ENCODE measurements at regions not wholly inside any gene's neighbourhood (a gene's known extent, or its start where the extent isn't known, plus 50 kb on each side); places are given as distances from the start of the nearest gene placed in this dataset.

DNA sequence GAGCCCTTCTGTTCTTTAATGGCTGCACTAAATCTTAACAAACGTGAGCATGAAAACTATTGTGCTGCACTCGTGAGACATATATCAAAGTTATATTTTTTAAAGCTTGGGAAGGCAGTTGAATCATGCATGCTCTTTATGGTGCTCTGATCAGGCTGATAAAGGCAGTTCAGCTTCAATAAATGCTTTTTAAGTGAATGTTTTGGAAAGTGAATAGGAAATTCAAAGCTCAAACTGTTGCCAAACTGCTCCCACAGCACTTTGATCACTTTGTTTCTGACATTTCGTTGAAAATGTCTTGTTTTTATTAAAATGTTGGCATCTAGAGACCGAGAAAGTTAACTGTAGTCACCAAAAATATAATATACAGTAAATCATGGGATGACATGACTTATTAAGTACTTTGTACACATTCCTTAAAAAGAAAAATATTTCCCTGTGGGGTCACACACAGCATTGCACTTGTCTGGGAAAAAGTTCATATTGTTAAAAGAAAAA is 625.7 kb upstream of the PCDH9 start:
- Histone ChIP-seq H3K27me3 (ENCODE audit: low read depth) (no peaks in the 10 kb centered on the region), H3K4me1 (no peaks in the 10 kb centered on the region), H3K27ac (replicated peaks) (no peak overlapping the region), H3K9me3 (replicated peaks) (peaks cover 2% of the 10 kb centered on the region), H3K36me3 (no peaks in the 10 kb centered on the region), H3K4me3 (no peak overlapping the region)
- intact Hi-C loops (cut with micrococcal nuclease), result no loop called here
- TF ChIP-seq, protein P1, sequence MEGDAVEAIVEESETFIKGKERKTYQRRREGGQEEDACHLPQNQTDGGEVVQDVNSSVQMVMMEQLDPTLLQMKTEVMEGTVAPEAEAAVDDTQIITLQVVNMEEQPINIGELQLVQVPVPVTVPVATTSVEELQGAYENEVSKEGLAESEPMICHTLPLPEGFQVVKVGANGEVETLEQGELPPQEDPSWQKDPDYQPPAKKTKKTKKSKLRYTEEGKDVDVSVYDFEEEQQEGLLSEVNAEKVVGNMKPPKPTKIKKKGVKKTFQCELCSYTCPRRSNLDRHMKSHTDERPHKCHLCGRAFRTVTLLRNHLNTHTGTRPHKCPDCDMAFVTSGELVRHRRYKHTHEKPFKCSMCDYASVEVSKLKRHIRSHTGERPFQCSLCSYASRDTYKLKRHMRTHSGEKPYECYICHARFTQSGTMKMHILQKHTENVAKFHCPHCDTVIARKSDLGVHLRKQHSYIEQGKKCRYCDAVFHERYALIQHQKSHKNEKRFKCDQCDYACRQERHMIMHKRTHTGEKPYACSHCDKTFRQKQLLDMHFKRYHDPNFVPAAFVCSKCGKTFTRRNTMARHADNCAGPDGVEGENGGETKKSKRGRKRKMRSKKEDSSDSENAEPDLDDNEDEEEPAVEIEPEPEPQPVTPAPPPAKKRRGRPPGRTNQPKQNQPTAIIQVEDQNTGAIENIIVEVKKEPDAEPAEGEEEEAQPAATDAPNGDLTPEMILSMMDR (IDR thresholded peaks at IDR 0.05; ENCODE audit: borderline replicate concordance), result no peak
- DNase-seq, result no peak

DNA sequence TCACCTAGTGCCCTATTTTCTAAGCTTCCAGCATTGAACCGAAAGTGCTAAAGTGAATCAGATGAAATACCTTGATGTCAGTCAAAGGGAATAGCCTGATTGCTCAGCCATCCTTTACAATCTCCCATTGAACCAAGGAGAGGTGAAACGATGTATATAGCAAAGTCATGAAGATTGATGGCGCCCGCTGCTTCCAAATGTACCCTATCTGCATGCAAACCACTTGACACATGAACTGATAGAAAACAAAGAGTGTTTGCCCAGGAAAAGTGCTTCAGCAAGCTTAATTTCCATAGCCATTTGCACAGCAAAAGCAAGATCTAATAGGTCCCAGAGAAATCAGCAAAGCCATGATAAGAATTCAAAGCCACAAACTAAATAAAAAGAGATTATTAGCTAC is 624.9 kb upstream of the PCDH9 start:
- Histone ChIP-seq H3K27me3 (ENCODE audit: low read depth) (no peaks in the 10 kb centered on the region), H3K36me3 (no peaks in the 10 kb centered on the region), H3K4me1 (no peaks in the 10 kb centered on the region), H3K4me3 (no peak overlapping the region), H3K27ac (replicated peaks) (no peak overlapping the region), H3K9me3 (replicated peaks) (peaks cover 5% of the 10 kb centered on the region)
- intact Hi-C loops (cut with micrococcal nuclease), result no loop called here
- TF ChIP-seq, protein P1 (IDR thresholded peaks at IDR 0.05; ENCODE audit: borderline replicate concordance), result no peak
- no peak for DNase-seq

DNA sequence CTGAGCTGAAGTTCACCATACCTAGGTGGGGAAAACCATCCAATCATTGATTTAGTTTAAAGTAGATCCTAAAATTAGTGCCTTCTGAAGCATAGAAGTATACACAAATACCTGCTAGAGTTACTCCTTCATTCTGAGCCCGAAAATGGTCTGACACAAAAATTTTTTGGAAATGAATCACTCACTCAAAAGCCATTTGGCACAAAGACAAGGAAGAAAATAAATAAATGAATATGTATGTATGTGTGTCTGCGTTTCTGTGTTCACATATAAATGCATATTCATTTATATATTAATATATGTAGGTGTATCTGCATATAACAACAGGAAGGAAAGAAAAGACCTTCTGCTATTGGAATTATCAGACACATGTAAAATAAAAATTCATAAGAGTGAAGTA is 614.4 kb upstream of the PCDH9 start:
- Histone ChIP-seq H3K27ac (replicated peaks) (no peak overlapping the region), H3K36me3 (no peaks in the 10 kb centered on the region), H3K4me1 (no peaks in the 10 kb centered on the region), H3K27me3 (ENCODE audit: low read depth) (no peaks in the 10 kb centered on the region), H3K9me3 (replicated peaks) (peaks cover 15% of the 10 kb centered on the region), H3K4me3 (no peak overlapping the region)
- intact Hi-C loops (cut with micrococcal nuclease), result no loop called here
- TF ChIP-seq, protein P1 (IDR thresholded peaks at IDR 0.05; ENCODE audit: borderline replicate concordance), result no peak
- no peak for DNase-seq

DNA sequence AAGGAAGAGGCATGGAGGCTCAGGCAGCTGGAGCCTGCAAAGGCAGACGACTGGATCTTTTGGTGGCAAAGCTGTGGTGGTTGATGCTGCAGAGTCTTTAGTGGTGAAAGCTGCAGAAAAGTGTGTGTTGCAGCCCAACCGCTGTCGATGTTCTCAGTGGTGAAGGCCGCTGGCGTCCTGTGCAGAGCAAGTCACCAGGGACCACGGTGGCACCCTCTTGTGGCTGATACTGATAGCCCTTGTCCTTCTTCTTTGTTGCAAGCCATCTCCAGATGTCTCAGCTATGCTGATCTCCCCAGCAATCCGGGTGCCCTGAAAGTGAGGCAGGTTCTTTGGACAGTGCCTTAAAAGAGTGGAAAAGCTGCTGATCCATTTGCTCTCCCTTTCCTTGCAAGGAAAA is 610.9 kb upstream of the PCDH9 start:
- TF ChIP-seq, protein P1 (IDR thresholded peaks at IDR 0.05; ENCODE audit: borderline replicate concordance), result no peak
- Histone ChIP-seq H3K4me3 (no peak overlapping the region), H3K36me3 (no peaks in the 10 kb centered on the region), H3K9me3 (replicated peaks) (peaks cover 1% of the 10 kb centered on the region), H3K27me3 (ENCODE audit: low read depth) (no peaks in the 10 kb centered on the region), H3K4me1 (no peaks in the 10 kb centered on the region), H3K27ac (replicated peaks) (no peak overlapping the region)
- intact Hi-C loops (cut with micrococcal nuclease), result no loop called here
- DNase-seq, result no peak

DNA sequence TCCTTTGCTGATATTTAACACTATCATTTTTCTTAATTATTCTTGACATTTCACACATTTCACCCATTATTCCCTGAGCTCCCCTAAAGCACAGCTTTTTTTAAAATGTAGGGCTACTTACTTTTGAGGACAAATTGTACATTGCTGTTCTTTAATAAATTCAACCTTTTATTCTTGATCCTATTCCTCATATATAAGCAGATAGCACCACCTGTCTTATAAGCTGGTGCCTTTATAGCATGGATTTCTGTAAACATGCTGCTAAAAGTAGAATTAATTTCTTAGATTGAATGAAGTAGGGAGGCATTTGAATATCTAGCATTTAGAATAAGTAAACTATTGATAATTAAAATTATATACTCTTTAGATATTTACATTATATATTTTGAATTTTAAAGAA is 603.4 kb upstream of the PCDH9 start:
- Histone ChIP-seq H3K9me3 (replicated peaks) (peaks cover 10% of the 10 kb centered on the region), H3K36me3 (no peaks in the 10 kb centered on the region), H3K4me3 (no peak overlapping the region), H3K27me3 (ENCODE audit: low read depth) (no peaks in the 10 kb centered on the region), H3K27ac (replicated peaks) (no peak overlapping the region), H3K4me1 (no peaks in the 10 kb centered on the region)
- TF ChIP-seq, protein P1 (IDR thresholded peaks at IDR 0.05; ENCODE audit: borderline replicate concordance), result no peak
- DNase-seq, result no peak
- intact Hi-C loops (cut with micrococcal nuclease), result no loop called here

DNA sequence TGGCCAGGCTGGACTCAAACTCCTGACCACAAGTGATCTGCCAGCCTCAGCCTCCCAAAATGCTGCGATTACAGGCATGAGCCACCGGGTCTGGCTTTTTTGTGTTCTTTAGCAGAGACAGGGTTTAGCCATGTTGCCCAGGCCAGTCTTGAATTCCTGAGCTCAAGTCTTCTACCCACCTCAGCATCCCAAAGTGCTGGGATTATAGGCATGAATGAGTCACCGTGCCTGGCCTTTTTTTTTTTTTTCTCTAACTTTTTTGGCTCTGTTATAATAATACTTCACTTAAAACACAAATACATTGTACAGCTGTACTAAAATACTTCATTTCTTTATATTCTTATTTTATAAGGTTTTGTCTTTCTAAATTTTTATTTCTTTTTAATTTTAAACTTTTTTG is 599.5 kb upstream of the PCDH9 start:
- Histone ChIP-seq H3K27me3 (ENCODE audit: low read depth) (no peaks in the 10 kb centered on the region), H3K4me3 (no peak overlapping the region), H3K4me1 (no peaks in the 10 kb centered on the region), H3K9me3 (replicated peaks) (peaks cover 9% of the 10 kb centered on the region), H3K36me3 (no peaks in the 10 kb centered on the region), H3K27ac (replicated peaks) (no peak overlapping the region)
- TF ChIP-seq, protein P1 (IDR thresholded peaks at IDR 0.05; ENCODE audit: borderline replicate concordance), result no peak
- no peak for DNase-seq
- intact Hi-C loops (cut with micrococcal nuclease), result no loop called here
